NCI-H345 treated with DMSO at 0.1 percent for 48 hours (cell line): ENCODE measurements at regions not wholly inside any gene's neighbourhood (a gene's known extent, or its start where the extent isn't known, plus 50 kb on each side); places are given as distances from the start of the nearest gene placed in this dataset.

Experiments used
- DNase-seq: peaks from one replicate; lab custom pipeline; 2025; ENCODE audit not compliant: unreplicated experiment; lab: John Stamatoyannopoulos, UW

GRCh38 chr12:90020436-90020835, 311.8 kb upstream of the ATP2B1 start:
- DNase-seq: no peak

GRCh38 chr12:90020014-90020413, 311.4 kb upstream of the ATP2B1 start:
- DNase-seq: no peak

DNA sequence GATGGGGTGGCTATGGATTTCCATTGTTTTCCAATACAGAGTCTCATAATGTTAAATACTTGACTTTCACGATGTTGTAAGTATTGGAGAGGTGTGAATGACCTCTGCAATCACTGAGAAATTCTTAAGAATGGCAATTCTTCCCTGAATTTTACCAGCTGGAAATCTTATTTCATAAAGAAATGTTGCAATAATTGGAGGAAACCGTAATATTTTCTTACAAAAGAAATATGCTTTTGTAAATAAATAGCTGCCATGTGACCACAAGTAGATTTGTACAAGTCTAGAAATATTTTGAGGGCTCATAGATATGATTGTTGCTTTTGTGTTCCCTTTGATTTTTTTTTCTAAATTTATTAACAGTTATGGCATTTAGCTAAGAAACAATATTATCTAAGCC, 308.7 kb upstream of the ATP2B1 start:
- DNase-seq: no peak

DNA sequence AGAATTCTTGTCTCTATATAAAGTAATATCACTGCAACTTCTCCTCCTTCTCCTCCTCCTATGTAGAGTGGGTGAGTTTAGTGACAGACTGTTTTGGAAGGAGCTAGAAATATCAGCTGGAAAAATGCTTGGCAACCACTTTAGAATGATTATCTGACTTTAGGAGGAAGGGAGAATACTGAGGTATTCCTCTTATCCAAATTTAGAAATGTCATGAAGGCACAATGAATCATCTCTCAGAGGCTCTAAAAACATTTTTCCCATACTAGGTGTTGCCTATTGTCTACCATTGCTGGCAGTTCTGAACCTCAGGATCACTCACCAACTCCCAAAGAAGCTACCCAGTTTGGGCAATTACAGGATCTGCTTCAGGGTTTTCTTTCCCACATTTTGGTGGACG, 306.6 kb upstream of the ATP2B1 start:
- no peak for DNase-seq

- DNase-seq: no peak
Observed at GRCh38 chr12:90013409-90013808, 304.8 kb upstream of the ATP2B1 start.

DNA sequence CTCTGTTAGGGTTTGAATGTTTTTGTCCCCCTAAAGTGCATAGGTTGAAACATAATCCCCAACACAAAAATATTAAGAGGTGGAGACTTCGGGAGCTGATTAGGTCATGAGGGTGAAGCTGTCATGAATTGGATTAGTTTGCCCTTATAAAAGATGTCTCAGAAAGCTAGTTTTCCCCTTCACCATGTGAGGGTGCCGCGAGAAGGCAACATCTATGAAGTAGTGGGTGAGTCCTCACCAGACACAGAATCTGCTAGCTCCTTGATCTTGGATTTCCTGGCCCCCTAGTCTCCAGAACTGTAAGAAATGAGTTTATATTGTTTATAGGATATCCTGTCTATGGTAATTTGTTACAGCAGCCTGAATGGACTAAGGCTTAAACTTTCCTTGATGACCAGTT, 301.5 kb upstream of the ATP2B1 start:
- DNase-seq: no peak

DNA sequence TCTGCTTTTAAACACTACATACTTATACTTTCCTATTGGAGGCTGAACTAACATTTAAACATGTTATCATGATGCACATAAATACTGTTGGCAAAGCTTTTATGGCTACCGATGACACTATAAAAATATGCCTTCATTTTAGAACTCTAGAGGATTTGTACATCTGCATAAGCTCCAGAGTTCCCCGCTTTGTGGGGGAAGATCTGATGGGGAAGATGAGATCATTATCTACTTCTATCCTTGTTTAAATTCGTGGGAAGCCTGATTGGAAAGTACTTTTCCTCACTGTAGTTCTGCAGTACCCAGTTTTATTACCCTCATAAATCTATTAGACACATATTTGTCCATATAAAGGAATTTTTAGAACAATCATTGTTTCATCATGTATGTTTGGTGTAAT, 299.6 kb upstream of the ATP2B1 start:
- no peak for DNase-seq

DNA sequence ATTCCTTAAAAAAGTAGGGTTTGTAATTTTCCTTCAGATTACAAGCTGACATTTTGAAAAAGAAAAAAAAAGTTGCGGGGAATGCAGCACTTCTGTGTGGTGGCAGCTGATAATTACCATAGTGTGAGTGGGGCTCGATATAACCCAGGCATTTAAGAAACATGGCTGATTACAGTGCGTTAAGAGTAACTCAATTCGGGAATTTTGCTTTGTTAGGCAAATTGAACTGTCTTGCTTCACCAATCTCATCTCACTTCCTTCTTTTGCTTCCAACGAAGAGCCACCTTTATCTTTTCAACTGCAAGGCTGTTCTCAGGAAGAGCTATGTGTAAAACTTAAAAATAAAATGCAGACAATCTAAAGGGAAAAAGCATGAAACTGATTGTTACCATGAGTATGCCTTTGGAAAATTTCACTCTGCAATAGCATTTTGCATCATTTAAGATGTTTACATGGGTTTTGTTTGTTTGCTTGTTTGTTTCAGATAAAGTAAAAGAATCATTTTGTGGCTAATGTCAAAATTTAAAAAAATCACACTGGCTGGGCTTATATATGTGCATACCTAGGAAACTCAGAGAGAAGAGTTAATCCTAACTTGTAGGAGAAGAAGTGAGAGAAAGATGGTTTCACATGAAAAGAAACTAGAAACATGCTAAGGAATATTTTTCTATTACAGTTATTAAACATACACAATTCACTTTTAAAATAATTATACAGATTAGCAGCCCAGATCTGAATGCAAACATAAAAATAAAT, 295.9 kb upstream of the ATP2B1 start:
- DNase-seq: no peak

- DNase-seq: no peak
Observed at GRCh38 chr12:90003688-90004087, 295.1 kb upstream of the ATP2B1 start.

GRCh38 chr12:90000721-90001120, 292.1 kb upstream of the ATP2B1 start:
- DNase-seq: no peak

DNA sequence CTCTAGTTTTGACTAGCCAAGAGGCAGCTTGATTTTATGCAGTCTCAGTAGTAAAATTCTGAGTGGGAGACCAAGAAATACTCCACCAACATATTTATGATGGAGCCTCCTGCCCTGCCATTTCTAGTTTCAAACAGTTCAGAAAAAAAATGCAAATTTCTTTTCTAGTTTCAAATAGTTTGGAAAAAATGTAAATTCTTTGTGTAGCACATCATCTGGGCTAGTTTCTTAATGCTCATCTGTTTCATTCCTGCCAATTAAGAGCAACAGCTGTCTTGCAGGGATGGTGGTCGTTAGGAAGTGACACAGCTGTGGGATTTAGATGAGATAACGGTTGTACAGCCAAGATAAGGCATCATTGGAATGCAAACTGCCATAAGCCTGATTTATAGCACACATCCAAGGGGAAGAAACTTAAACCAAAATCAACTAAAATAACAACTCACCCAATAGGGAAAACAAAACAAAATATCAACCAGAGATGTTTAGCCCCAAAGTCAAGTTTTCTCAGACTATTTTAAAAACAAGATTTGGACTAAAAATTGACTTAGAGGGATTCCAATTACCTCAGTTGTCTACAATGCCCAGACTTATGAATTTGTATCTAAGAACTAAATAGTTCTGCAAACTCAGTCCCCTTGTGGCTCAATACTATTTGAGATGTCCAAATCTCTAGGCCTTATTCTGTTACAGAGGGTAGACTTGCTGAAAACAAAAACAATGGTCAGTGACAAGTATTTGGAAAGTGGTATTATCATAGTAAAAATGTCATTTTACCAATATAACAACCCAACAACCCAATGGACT, 291.3 kb upstream of the ATP2B1 start:
- DNase-seq: no peak

GRCh38 chr12:89995870-89996269, 287.2 kb upstream of the ATP2B1 start:
- no peak for DNase-seq

DNA sequence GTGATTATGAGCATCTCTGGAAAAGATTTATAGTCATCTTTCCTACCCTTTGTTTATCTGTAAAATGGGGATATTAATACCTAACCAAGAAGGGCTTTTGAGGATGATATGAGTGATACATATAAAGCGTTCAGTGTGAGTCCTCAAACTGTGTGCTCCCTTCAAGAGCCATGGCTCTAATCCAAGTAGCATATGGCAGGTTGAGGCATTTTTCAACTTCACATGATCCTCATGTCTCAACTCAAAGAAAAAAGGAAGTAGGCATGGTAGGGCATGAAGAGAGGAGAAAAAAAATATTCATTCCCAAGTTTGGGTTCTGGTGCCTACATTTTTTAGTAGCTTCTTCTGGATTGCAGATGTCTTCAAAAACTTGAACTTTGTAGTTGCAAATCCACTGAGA, 286.3 kb upstream of the ATP2B1 start:
- DNase-seq: no peak

- DNase-seq: no peak
Observed at GRCh38 chr12:89993632-89994031, 285.0 kb upstream of the ATP2B1 start.

GRCh38 chr12:89992668-89993451, 284.2 kb upstream of the ATP2B1 start:
- no peak for DNase-seq

DNA sequence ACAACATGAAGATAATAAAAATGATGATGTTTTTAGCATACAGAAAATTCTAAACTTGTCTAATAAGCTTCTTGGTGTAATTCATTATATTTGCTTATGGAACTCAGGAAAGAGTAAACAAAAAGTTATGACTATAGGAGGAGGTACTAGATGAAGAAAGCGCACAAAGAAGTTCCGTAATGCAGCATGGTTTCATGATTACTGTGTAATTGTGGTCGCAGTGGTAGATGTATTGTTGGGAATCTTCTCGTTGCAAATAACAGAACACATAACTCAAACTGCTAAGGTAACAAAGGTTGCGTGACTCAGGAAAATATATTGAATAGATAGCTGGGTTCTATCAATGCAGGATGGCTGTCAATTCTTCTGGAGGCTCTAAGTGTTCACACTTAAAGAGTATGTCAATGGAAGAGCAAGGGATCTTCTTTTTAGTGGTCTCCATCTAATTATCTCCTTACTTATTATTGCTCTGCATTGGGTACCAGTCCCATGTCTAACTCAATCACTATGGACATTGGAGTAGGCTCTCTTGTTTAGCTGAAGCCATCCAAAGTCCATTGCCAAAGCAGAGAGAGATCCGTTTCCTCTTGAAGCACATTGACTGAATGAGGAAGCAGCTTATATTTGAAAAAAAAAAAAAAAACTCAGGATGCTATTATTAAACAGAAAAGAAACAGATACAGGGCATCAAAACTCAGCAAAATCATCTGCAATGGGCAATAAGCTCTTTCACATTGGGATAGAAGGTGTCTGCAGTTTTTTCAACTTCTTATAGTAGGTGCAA, 283.4 kb upstream of the ATP2B1 start:
- no peak for DNase-seq

GRCh38 chr12:89988188-89988915, 279.7 kb upstream of the ATP2B1 start:
- no peak for DNase-seq

DNA sequence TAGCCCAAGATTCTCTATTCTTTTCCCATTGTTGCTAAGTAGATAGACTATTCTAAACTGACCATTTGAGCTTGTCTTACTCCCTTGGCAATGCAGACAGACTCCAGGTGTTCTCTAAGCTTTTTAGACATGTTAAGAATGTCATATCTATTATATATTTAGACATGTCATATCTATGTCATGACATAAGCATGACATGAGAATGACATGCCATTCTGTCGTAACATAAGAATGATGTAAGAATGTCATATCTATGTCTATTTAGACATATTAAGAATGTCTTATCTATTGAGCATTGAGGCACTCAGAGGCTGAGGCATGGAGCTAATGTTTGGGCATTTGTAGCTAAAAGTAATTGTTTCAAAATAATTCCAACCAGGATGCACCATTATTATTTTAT, 277.3 kb upstream of the ATP2B1 start:
- no peak for DNase-seq

DNA sequence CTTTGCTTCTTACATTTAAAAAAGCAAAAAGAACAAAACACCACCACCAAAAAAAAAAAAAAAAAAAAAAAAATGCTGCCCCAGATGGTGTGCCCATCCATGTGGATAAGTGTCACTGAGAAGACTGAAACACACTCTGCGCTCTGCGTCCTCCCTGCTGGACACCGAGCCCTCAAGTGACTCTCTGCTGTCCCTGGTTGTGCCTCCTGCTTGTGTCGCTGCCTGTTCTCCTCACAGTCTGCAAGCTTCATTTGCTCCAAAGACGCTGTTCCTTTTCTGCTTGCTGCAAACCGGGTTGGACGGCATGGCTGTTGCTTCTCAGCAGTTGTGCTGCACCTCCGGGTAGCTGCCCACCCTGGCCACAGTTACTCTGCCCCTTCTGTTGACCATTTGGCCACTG, 276.2 kb upstream of the ATP2B1 start:
- no peak for DNase-seq

DNA sequence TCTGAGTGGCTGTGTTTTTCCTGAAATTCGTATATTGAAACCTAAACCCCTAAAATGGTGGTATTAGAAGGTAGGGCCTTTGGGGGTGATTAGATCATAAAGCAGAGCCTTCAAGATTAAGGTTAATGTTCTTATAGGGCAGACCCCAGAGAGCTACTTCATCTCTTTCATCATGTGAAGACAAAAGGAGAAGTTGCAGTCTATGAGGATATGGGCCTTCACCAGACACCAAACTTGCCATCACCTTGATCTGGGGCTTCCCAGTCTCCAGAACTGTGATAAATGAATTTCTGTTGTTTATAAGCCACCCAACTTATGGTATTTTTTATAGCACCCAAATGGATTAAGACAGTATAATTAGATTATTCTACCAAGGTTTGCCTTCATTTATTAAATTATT, 275.0 kb upstream of the ATP2B1 start:
- DNase-seq: no peak
